Spleen (tissue), 7 donors: ENCODE measurements at regions not wholly inside any gene's neighbourhood (a gene's known extent, or its start where the extent isn't known, plus 50 kb on each side); places are given as distances from the start of the nearest gene placed in this dataset.

Source experiments
- CTCF ChIP-seq, 11 experiments: fragments of 200-600 bp in 7 of 11; fragments of 450-650 bp in 4 of 11; sonication (generic) in 4 of 11; IDR thresholded peaks in 8 of 11; conservative IDR thresholded peaks in 3 of 11; 1 replicate in 7 of 11; 2 replicates in 4 of 11; pipeline versions ENCODE4 v1.4.0 to v1.8.0; 2016 to 2021; ENCODE audit warnings: antibody characterized with exemption in 11 of 11, inconsistent platforms in 4 of 11, mild to moderate bottlenecking in 1 of 11
- POLR2AphosphoS5 ChIP-seq, 3 donors: sonication (generic); formaldehyde crosslinking; IDR thresholded peaks; one replicate each; pipeline ENCODE4 v1.5.1; 2017; ENCODE audit warnings: antibody characterized with exemption in 3 of 3
- donor health status: DM: no; HTN: no; CAD: no; lungs with moderate emphysema.
- donor health status: DM: no; HTN: no; CAD: no.
- donor health status: DM: no; HTN: no; CAD: no.

GRCh38 chr19:32097620-32098019 is 247.8 kb upstream of the ZNF507 start:
- TF ChIP-seq POLR2AphosphoS5 (IDR thresholded peaks at IDR 0.05) (no peak), CTCF (IDR thresholded peaks at IDR 0.05 in 8 of 11, conservative IDR thresholded peaks at IDR 0.05 in 3 of 11) (no peak)
